ENCODE measurements at regions not wholly inside any gene's neighbourhood (a gene's known extent, or its start where the extent isn't known, plus 50 kb on each side); places are given as distances from the start of the nearest gene placed in this dataset.
"Not testable (repeated sequence)": the region's sequence is repeated elsewhere in the genome, so short reads cannot be mapped to it uniquely, and the experiment has no call there.

DNA sequence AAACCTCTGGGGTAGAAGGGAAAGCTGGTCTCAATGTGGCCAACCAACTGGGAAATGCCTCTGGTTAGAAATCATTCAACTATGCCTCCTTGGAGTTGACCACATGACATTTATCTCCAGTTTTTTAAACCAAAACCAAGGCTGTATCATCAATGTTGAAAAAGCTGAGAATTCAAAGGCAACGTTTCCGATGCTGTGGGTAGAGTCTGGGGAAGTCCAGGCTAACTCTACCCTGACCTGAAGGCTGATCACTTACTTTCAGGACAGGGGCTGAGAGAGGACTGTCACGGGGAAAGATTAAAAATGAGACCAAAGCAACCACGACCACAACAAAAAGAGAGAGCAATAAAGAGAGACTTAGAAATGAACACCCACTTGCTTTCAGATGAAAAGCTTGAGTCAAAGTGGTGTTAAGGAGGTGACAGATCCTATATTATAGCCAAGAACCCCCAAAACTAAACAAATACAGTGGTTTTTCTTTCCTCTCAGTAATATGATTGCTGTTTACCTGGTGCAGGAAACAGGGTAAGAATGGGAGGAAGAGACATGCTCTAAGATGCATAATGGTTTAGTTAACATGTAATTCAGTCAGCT lies 90.8 kb upstream of the TNFSF4 start:
- DNase-seq (ENCODE audit: extremely low read depth in 1 of 11, low read depth in 9 of 11, low spot score in 4 of 11), result no peak

DNA sequence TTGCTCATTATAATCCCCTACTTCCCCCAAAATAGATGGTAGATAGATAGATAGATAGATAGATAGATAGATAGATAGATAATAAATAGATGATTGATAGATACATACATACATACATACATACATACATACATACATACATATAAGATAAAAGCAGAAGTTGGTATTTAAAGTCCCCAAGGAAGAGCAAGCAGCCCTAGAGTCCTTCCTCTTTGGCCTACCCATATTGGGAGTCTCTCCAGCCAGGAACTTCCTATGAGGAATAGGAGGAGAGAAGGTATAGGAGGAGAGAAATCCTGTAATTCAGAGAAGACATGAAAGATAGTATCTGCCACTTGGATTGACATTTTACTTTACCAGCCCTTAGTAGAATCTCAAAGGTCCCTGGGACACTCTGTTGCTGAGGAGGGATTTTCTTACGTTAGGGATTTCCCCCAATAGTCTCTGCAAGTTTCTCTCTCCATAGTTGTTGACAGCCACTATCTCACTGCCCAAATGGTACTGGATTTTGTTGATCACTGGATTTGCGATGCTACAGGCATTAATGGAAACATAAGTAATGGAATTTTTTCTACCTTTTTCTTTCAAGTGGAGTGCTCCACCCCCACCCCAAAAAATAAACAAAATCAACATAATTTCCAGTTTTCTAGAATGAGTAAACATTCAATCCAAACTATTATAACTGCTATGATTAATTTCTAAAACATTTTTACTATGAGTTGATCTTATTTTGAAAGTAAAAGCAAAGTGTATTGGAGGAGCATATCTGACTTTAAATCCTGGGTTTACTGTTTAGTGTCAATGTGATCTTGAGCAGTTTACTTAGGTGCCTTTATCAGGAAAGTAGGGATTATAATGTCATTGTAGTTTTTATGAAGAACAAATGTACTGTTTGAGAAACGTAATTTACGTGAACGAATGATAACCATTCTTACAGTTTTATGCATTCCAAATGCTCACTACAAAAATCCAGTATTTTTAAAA lies 93.2 kb upstream of the TNFSF4 start:
- no peak for DNase-seq (ENCODE audit: extremely low read depth in 1 of 11, low read depth in 9 of 11, low spot score in 4 of 11)

- DNase-seq (ENCODE audit: extremely low read depth in 1 of 11, low read depth in 9 of 11, low spot score in 4 of 11), result no peak
Observed at GRCh38 chr1:173301507-173301906, 94.4 kb upstream of the TNFSF4 start.

GRCh38 chr1:173302366-173302765 lies 95.2 kb upstream of the TNFSF4 start:
- no peak for DNase-seq (ENCODE audit: extremely low read depth in 1 of 11, low read depth in 9 of 11, low spot score in 4 of 11)

- DNase-seq (ENCODE audit: extremely low read depth in 1 of 11, low read depth in 9 of 11, low spot score in 4 of 11), result no peak
Observed at GRCh38 chr1:173302890-173303829, 96.0 kb upstream of the TNFSF4 start.

DNA sequence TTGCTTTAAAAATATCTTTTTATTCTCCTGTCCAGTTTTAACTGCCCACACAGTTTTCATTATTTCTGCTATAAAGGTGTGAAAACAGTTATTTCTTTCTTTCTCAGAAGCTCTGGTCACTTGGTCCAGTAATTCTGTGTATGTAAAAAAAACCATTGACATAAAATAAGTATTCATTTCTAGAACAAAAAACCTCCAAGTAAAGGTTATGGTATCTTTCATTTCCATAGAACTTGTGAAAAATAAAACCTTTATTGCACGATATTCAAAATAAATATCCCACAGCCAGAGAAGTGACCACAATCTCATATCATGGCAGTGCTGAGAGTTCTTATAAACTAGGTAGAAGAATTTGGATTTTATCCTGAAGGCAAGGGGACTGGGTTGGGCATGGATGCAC lies 96.9 kb upstream of the TNFSF4 start:
- DNase-seq (ENCODE audit: extremely low read depth in 1 of 11, low read depth in 9 of 11, low spot score in 4 of 11), result no peak

- DNase-seq (ENCODE audit: extremely low read depth in 1 of 11, low read depth in 9 of 11, low spot score in 4 of 11), result no peak
Observed at GRCh38 chr1:173304529-173305227, 97.5 kb upstream of the TNFSF4 start.

DNA sequence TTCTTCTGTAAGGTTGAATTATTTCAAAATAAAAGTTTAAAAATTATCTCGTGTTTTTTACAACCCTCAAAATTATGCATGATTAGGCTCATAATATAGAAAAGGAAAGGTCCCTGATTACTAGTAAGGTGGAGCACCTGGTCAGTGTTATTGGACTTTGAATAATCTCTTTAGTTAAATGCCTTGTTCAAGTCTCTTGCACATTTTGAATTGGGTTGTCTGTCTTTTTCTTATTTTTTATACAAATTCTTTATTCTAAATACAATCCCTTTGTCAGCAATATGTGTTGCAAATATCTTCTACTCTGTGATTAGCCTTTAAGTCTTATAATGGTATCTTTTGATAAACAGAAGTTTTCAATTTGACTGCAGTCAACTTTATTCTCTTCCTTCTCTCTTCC lies 100.7 kb upstream of the TNFSF4 start:
- DNase-seq (ENCODE audit: extremely low read depth in 1 of 11, low read depth in 9 of 11, low spot score in 4 of 11), result no peak

DNA sequence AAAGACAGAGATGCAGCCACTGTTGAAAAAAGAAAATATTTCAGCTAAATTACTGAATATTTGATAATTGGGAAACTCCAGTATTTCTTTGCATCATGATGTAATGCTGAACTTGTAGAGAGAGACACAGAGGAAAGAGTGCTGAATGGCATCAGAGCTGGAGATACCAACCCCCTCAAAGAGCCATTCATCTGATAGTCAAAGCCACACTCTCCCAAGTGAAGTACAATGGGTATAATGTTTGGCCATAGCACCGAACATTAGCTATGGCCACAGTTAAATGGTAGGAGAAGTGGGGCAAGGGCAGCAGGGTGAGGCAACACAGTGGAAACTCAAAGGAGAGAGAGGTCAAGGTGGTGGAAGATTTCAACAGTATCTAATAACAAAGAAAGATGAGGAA lies 107.5 kb upstream of the TNFSF4 start:
- no peak for DNase-seq (ENCODE audit: extremely low read depth in 1 of 11, low read depth in 9 of 11, low spot score in 4 of 11)

DNA sequence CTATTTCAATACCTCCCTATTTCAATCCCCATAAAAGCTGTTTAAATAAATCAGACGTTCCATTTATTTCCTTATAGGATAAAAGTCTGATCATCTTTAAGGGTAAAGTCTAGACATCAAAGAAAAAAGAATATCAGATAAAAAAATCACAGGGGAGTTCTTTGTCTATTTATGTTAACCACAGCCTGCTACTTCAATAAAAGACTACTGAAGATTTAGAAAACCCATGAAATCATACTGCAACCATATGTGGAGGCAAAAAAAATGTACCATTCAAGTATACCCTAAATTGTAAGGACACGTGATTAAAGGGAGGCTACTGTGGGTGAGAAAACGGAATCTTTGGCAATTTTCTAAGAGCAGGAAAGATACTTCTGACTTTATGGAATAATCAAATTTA lies 108.2 kb upstream of the TNFSF4 start:
- no peak for DNase-seq (ENCODE audit: extremely low read depth in 1 of 11, low read depth in 9 of 11, low spot score in 4 of 11)

GRCh38 chr1:173318788-173319187 lies 111.7 kb upstream of the TNFSF4 start:
- DNase-seq (ENCODE audit: extremely low read depth in 1 of 11, low read depth in 9 of 11, low spot score in 4 of 11), result no peak

DNA sequence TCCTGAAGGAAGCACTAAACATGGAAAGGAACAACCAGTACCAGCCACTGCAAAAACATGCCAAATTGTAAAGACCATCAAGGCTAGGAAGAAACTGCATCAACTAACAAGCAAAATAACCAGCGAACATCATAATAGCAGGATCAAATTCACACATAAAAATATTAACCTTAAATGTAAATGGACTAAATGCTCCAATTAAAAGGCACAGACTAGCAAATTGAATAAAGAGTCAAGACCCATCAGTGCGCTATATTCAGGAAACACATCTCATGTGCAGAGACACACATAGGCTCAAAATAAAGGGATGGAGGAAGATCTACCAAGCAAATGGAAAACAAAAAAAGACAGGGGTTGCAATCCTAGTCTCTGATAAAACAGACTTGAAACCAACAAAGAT lies 117.2 kb upstream of the TNFSF4 start:
- not testable (repeated sequence) for DNase-seq (ENCODE audit: extremely low read depth in 1 of 11, low read depth in 9 of 11, low spot score in 4 of 11)

DNA sequence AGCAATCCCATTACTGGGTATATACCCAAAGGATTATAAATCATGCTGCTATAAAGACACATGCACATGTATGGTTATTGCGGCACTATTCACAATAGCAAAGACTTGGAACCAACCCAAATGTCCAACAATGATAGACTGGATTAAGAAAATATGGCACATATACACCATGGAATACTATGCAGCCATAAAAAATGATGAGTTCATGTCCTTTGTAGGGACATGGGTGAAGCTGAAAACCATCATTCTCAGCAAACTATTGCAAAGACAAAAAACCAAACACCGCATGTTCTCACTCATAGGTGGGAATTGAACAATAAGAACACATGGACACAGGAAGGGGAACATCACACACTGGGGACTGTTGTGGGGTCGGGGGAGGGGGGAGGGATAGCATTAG lies 120.9 kb upstream of the TNFSF4 start:
- DNase-seq (ENCODE audit: extremely low read depth in 1 of 11, low read depth in 9 of 11, low spot score in 4 of 11), result not testable (repeated sequence)

DNA sequence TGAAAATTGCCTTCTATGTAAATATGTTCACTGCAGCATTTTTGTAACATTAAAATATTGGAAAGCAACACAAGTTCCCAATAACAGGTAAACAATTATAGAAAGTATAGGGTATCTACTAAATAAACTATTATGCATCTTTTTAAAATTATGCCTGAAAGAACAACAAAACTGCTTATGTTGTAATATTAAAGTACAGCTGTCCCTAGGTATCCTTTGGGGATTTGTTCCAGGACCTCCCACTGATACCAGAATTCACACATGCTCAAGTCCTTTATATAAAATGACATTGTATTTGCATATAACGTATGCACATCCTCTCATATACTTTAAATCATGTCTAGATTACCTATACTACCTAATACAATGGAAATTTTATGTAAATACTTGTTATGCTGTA lies 121.8 kb upstream of the TNFSF4 start:
- no peak for DNase-seq (ENCODE audit: extremely low read depth in 1 of 11, low read depth in 9 of 11, low spot score in 4 of 11)

GRCh38 chr1:173329726-173330125 lies 122.6 kb upstream of the TNFSF4 start:
- no peak for DNase-seq (ENCODE audit: extremely low read depth in 1 of 11, low read depth in 9 of 11, low spot score in 4 of 11)

DNA sequence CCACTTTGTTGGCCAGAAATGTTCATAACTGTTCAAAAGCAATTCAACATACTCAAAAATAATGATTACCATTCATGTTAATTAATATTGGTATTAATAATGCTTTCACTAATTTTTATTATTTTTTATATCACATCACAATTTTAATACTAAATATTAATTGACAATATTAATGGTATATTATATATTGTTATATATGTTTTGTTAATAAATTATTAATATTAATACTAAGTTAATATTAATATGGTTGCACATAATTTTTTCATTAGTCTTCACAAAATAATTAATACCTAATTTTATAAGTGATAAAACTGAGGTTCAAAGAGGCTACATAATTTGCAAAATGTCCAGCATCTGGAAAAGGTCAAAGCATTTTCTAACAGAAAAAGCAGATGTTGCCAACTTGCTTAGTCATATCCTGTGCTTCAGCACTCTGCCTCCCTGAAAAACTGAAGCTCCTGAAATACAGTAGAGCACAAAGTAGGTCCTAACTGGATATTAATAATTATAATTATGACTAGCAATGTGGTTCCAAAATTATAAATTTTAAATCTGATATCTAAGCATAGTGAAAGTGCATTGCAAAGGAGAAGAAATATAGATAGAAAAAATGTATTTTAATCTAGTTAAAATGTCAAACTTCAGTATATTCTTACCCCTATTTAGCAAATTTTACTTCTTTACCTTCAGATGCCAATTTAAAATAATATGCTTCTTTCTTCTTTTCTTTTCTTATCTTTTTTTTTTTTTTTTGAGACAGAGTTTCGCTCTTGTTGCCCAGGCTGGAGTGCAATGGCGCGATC lies 123.2 kb upstream of the TNFSF4 start:
- DNase-seq (ENCODE audit: extremely low read depth in 1 of 11, low read depth in 9 of 11, low spot score in 4 of 11), result no peak

GRCh38 chr1:173330952-173331548 lies 123.9 kb upstream of the TNFSF4 start:
- not testable (repeated sequence) for DNase-seq (ENCODE audit: extremely low read depth in 1 of 11, low read depth in 9 of 11, low spot score in 4 of 11)

GRCh38 chr1:173332026-173332425 lies 124.9 kb upstream of the TNFSF4 start:
- DNase-seq (ENCODE audit: extremely low read depth in 1 of 11, low read depth in 9 of 11, low spot score in 4 of 11), result no peak

Measured in renal cortex interstitium (tissue), 11 donors.